ENCODE measurements at regions not wholly inside any gene's neighbourhood (a gene's known extent, or its start where the extent isn't known, plus 50 kb on each side); places are given as distances from the start of the nearest gene placed in this dataset.

GRCh38 chr3:158916111-158916510, 114.3 kb downstream of the MFSD1 start:
- H2AFZ ChIP-seq (ENCODE audit: low read length): no peak overlapping the region
- H2BK15ac ChIP-seq (ENCODE audit: low read length): no peak overlapping the region
- no peaks in the 10 kb centered on the region for H3K4me1 ChIP-seq (ENCODE audit: control insufficient read depth in 2 of 2, insufficient read depth in 1 of 2, low read depth in 1 of 2, low read length in 2 of 2)
- H3K14ac ChIP-seq (ENCODE audit: low read length): no peak overlapping the region
- no peak overlapping the region for H3K9ac ChIP-seq (ENCODE audit: low read depth, low read length, poor library complexity)
- no peak overlapping the region for H3K18ac ChIP-seq (ENCODE audit: low read length)
- no peaks in the 10 kb centered on the region for H3K79me1 ChIP-seq (ENCODE audit: low read depth, low read length)
- H2BK120ac ChIP-seq (ENCODE audit: low read depth, low read length): no peak overlapping the region
- H2BK12ac ChIP-seq (ENCODE audit: low read length): no peak overlapping the region
- H4K8ac ChIP-seq (ENCODE audit: low read depth, low read length): no peak overlapping the region
- H3K23ac ChIP-seq (ENCODE audit: low read depth, low read length, poor library complexity): no peak overlapping the region
- H3K4me3 ChIP-seq (ENCODE audit: low read length in 2 of 2): no peak overlapping the region
- H3K4ac ChIP-seq (ENCODE audit: low read length): no peak overlapping the region
- H3K36me3 ChIP-seq (replicated peaks in 1 of 2; ENCODE audit: control insufficient read depth in 2 of 2, insufficient read depth in 2 of 2, low read length in 2 of 2): no peaks in the 10 kb centered on the region
- DNase-seq (ENCODE audit: low spot score): no peak
- WGBS, 2 donors (ENCODE audit: extremely low coverage in 2 of 2, insufficient read length in 2 of 2, insufficient replicate concordance in 1 of 2): no CpG with 5 or more reads among the region's 4 CpGs
- H4K91ac ChIP-seq (ENCODE audit: low read depth, low read length, poor library complexity): no peak overlapping the region
- H3K9me3 ChIP-seq (replicated peaks in 1 of 2; ENCODE audit: control insufficient read depth in 2 of 2, insufficient read depth in 1 of 2, low read depth in 1 of 2, low read length in 2 of 2): no peaks in the 10 kb centered on the region
- H2BK5ac ChIP-seq (ENCODE audit: low read length): no peak overlapping the region
- H3K27me3 ChIP-seq (ENCODE audit: control insufficient read depth in 3 of 3, insufficient read depth in 3 of 3, low read depth in 1 of 3, low read length in 3 of 3): no peaks in the 10 kb centered on the region
- no peak overlapping the region for H3K27ac ChIP-seq (replicated peaks; ENCODE audit: low read length)
- H2AK5ac ChIP-seq (ENCODE audit: low read depth, low read length): no peak overlapping the region
- H3K4me2 ChIP-seq (ENCODE audit: insufficient read depth, low read length, poor library complexity, severe bottlenecking): no peak overlapping the region

GRCh38 chr3:158918008-158918407, 116.2 kb downstream of the MFSD1 start:
- Histone ChIP-seq H3K9ac (ENCODE audit: low read depth, low read length, poor library complexity) (no peak overlapping the region), H3K79me1 (ENCODE audit: low read depth, low read length) (no peaks in the 10 kb centered on the region), H4K8ac (ENCODE audit: low read depth, low read length) (no peak overlapping the region), H3K23ac (ENCODE audit: low read depth, low read length, poor library complexity) (no peak overlapping the region), H4K91ac (ENCODE audit: low read depth, low read length, poor library complexity) (no peak overlapping the region), H2BK12ac (ENCODE audit: low read length) (no peak overlapping the region), H3K36me3 (replicated peaks in 1 of 2; ENCODE audit: control insufficient read depth in 2 of 2, insufficient read depth in 2 of 2, low read length in 2 of 2) (no peaks in the 10 kb centered on the region), H2BK120ac (ENCODE audit: low read depth, low read length) (no peak overlapping the region), H3K9me3 (replicated peaks in 1 of 2; ENCODE audit: control insufficient read depth in 2 of 2, insufficient read depth in 1 of 2, low read depth in 1 of 2, low read length in 2 of 2) (no peaks in the 10 kb centered on the region), H3K18ac (ENCODE audit: low read length) (no peak overlapping the region), H3K4ac (ENCODE audit: low read length) (no peak overlapping the region), H2BK15ac (ENCODE audit: low read length) (no peak overlapping the region), H3K27me3 (ENCODE audit: control insufficient read depth in 3 of 3, insufficient read depth in 3 of 3, low read depth in 1 of 3, low read length in 3 of 3) (no peaks in the 10 kb centered on the region), H2AFZ (ENCODE audit: low read length) (peak overlapping the region; percentile 56), H3K4me1 (ENCODE audit: control insufficient read depth in 2 of 2, insufficient read depth in 1 of 2, low read depth in 1 of 2, low read length in 2 of 2) (no peaks in the 10 kb centered on the region), H3K4me2 (ENCODE audit: insufficient read depth, low read length, poor library complexity, severe bottlenecking) (no peak overlapping the region), H3K27ac (replicated peaks; ENCODE audit: low read length) (no peak overlapping the region), H2AK5ac (ENCODE audit: low read depth, low read length) (no peak overlapping the region), H2BK5ac (ENCODE audit: low read length) (no peak overlapping the region), H3K4me3 (ENCODE audit: low read length in 2 of 2) (no peak overlapping the region), H3K14ac (ENCODE audit: low read length) (no peak overlapping the region)
- peak; percentile 37 for DNase-seq (ENCODE audit: low spot score)
- no CpG with 5 or more reads among the region's 3 CpGs for WGBS, 2 donors (ENCODE audit: extremely low coverage in 2 of 2, insufficient read length in 2 of 2, insufficient replicate concordance in 1 of 2)

GRCh38 chr3:158918451-158918850, 116.6 kb downstream of the MFSD1 start:
- no peak overlapping the region for H3K9ac ChIP-seq (ENCODE audit: low read depth, low read length, poor library complexity)
- H2BK120ac ChIP-seq (ENCODE audit: low read depth, low read length): no peak overlapping the region
- no peaks in the 10 kb centered on the region for H3K36me3 ChIP-seq (replicated peaks in 1 of 2; ENCODE audit: control insufficient read depth in 2 of 2, insufficient read depth in 2 of 2, low read length in 2 of 2)
- no peaks in the 10 kb centered on the region for H3K79me1 ChIP-seq (ENCODE audit: low read depth, low read length)
- H3K4me2 ChIP-seq (ENCODE audit: insufficient read depth, low read length, poor library complexity, severe bottlenecking): no peak overlapping the region
- H3K18ac ChIP-seq (ENCODE audit: low read length): no peak overlapping the region
- no peak for DNase-seq (ENCODE audit: low spot score)
- no peak overlapping the region for H3K14ac ChIP-seq (ENCODE audit: low read length)
- no peak overlapping the region for H2BK15ac ChIP-seq (ENCODE audit: low read length)
- H3K9me3 ChIP-seq (replicated peaks in 1 of 2; ENCODE audit: control insufficient read depth in 2 of 2, insufficient read depth in 1 of 2, low read depth in 1 of 2, low read length in 2 of 2): no peaks in the 10 kb centered on the region
- H2BK5ac ChIP-seq (ENCODE audit: low read length): no peak overlapping the region
- no peak overlapping the region for H3K4ac ChIP-seq (ENCODE audit: low read length)
- no peak overlapping the region for H4K91ac ChIP-seq (ENCODE audit: low read depth, low read length, poor library complexity)
- no peak overlapping the region for H3K27ac ChIP-seq (replicated peaks; ENCODE audit: low read length)
- H4K8ac ChIP-seq (ENCODE audit: low read depth, low read length): no peak overlapping the region
- no peak overlapping the region for H2AFZ ChIP-seq (ENCODE audit: low read length)
- no peak overlapping the region for H2BK12ac ChIP-seq (ENCODE audit: low read length)
- H3K4me3 ChIP-seq (ENCODE audit: low read length in 2 of 2): no peak overlapping the region
- H3K23ac ChIP-seq (ENCODE audit: low read depth, low read length, poor library complexity): no peak overlapping the region
- no CpG with 5 or more reads among the region's 2 CpGs for whole genome bisulfite sequencing, 2 donors (ENCODE audit: extremely low coverage in 2 of 2, insufficient read length in 2 of 2, insufficient replicate concordance in 1 of 2)
- H3K27me3 ChIP-seq (ENCODE audit: control insufficient read depth in 3 of 3, insufficient read depth in 3 of 3, low read depth in 1 of 3, low read length in 3 of 3): no peaks in the 10 kb centered on the region
- no peak overlapping the region for H2AK5ac ChIP-seq (ENCODE audit: low read depth, low read length)
- no peaks in the 10 kb centered on the region for H3K4me1 ChIP-seq (ENCODE audit: control insufficient read depth in 2 of 2, insufficient read depth in 1 of 2, low read depth in 1 of 2, low read length in 2 of 2)

GRCh38 chr3:158920371-158920770, 118.5 kb downstream of the MFSD1 start:
- H2BK5ac ChIP-seq (ENCODE audit: low read length): no peak overlapping the region
- DNase-seq (ENCODE audit: low spot score): no peak
- no peaks in the 10 kb centered on the region for H3K36me3 ChIP-seq (replicated peaks in 1 of 2; ENCODE audit: control insufficient read depth in 2 of 2, insufficient read depth in 2 of 2, low read length in 2 of 2)
- H3K4me1 ChIP-seq (ENCODE audit: control insufficient read depth in 2 of 2, insufficient read depth in 1 of 2, low read depth in 1 of 2, low read length in 2 of 2): no peaks in the 10 kb centered on the region
- no peak overlapping the region for H2AFZ ChIP-seq (ENCODE audit: low read length)
- no peak overlapping the region for H2AK5ac ChIP-seq (ENCODE audit: low read depth, low read length)
- H3K27ac ChIP-seq (replicated peaks; ENCODE audit: low read length): no peak overlapping the region
- H3K79me1 ChIP-seq (ENCODE audit: low read depth, low read length): no peaks in the 10 kb centered on the region
- no peaks in the 10 kb centered on the region for H3K9me3 ChIP-seq (replicated peaks in 1 of 2; ENCODE audit: control insufficient read depth in 2 of 2, insufficient read depth in 1 of 2, low read depth in 1 of 2, low read length in 2 of 2)
- no peak overlapping the region for H3K4ac ChIP-seq (ENCODE audit: low read length)
- H3K4me2 ChIP-seq (ENCODE audit: insufficient read depth, low read length, poor library complexity, severe bottlenecking): no peak overlapping the region
- H3K14ac ChIP-seq (ENCODE audit: low read length): no peak overlapping the region
- H3K18ac ChIP-seq (ENCODE audit: low read length): no peak overlapping the region
- no peak overlapping the region for H2BK12ac ChIP-seq (ENCODE audit: low read length)
- H4K8ac ChIP-seq (ENCODE audit: low read depth, low read length): no peak overlapping the region
- no peak overlapping the region for H3K23ac ChIP-seq (ENCODE audit: low read depth, low read length, poor library complexity)
- H3K27me3 ChIP-seq (ENCODE audit: control insufficient read depth in 3 of 3, insufficient read depth in 3 of 3, low read depth in 1 of 3, low read length in 3 of 3): no peaks in the 10 kb centered on the region
- H2BK120ac ChIP-seq (ENCODE audit: low read depth, low read length): no peak overlapping the region
- no peak overlapping the region for H2BK15ac ChIP-seq (ENCODE audit: low read length)
- no peak overlapping the region for H3K9ac ChIP-seq (ENCODE audit: low read depth, low read length, poor library complexity)
- H4K91ac ChIP-seq (ENCODE audit: low read depth, low read length, poor library complexity): no peak overlapping the region
- no peak overlapping the region for H3K4me3 ChIP-seq (ENCODE audit: low read length in 2 of 2)

Data from neuronal stem cell (in vitro differentiated cells).